ENCODE measurements at regions not wholly inside any gene's neighbourhood (a gene's known extent, or its start where the extent isn't known, plus 50 kb on each side); places are given as distances from the start of the nearest gene placed in this dataset.

GRCh38 chr16:51683882-51684281, 532.8 kb upstream of the SALL1 start:
- TF ChIP-seq, protein P1, sequence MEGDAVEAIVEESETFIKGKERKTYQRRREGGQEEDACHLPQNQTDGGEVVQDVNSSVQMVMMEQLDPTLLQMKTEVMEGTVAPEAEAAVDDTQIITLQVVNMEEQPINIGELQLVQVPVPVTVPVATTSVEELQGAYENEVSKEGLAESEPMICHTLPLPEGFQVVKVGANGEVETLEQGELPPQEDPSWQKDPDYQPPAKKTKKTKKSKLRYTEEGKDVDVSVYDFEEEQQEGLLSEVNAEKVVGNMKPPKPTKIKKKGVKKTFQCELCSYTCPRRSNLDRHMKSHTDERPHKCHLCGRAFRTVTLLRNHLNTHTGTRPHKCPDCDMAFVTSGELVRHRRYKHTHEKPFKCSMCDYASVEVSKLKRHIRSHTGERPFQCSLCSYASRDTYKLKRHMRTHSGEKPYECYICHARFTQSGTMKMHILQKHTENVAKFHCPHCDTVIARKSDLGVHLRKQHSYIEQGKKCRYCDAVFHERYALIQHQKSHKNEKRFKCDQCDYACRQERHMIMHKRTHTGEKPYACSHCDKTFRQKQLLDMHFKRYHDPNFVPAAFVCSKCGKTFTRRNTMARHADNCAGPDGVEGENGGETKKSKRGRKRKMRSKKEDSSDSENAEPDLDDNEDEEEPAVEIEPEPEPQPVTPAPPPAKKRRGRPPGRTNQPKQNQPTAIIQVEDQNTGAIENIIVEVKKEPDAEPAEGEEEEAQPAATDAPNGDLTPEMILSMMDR (IDR thresholded peaks at IDR 0.05; ENCODE audit: extremely low read depth in 1 of 2, insufficient read depth in 1 of 2, low read depth in 1 of 2, low read length in 2 of 2) = no peak
- TF ChIP-seq POLR2AphosphoS5 (IDR thresholded peaks at IDR 0.05; ENCODE audit: insufficient read depth, low read depth, low read length) (no peak), MAX (IDR thresholded peaks at IDR 0.05; ENCODE audit: insufficient read depth, insufficient read length) (no peak), GATA2 (IDR thresholded peaks at IDR 0.05; ENCODE audit: insufficient read depth, insufficient read length, low read depth, low read length) (no peak), EZH2 (IDR thresholded peaks at IDR 0.05; ENCODE audit: borderline replicate concordance, low read depth, low read length, severe bottlenecking) (no peak), POLR2A (IDR thresholded peaks at IDR 0.05; ENCODE audit: low read depth, low read length) (no peak), MYC (IDR thresholded peaks at IDR 0.05; ENCODE audit: low read depth, low read length) (no peak), JUN (IDR thresholded peaks at IDR 0.05; ENCODE audit: borderline replicate concordance, insufficient read depth, insufficient read length, low read depth) (no peak), FOS (IDR thresholded peaks at IDR 0.05; ENCODE audit: borderline replicate concordance, insufficient read depth, low read length) (no peak)

Measured in endothelial cell of umbilical vein (primary cell).